HL-60 (cell line): ENCODE measurements at regions not wholly inside any gene's neighbourhood (a gene's known extent, or its start where the extent isn't known, plus 50 kb on each side); places are given as distances from the start of the nearest gene placed in this dataset.

Source experiments
- DNase-seq, 2 experiments: peaks; one replicate each; pipeline ENCODE4 v3.0.0-alpha.2; 2010 to 2020; ENCODE audit warnings: low read depth in 1 of 2, low spot score in 1 of 2
- H3K27ac ChIP-seq: fragments of 250-450 bp; sonication (Bioruptor Pico); replicated peaks from 2 replicates; pipeline ENCODE4 v1.5.1; 2020; ENCODE audit warnings: mild to moderate bottlenecking, moderate library complexity
- H3K27me3 ChIP-seq: fragments of 250-450 bp; sonication (Bioruptor Pico); 2 replicates; pipeline ENCODE4 v1.5.1; 2021; ENCODE audit warnings: mild to moderate bottlenecking, moderate library complexity; ENCODE audit not compliant: insufficient read depth, poor library complexity, severe bottlenecking
- H3K4me3 ChIP-seq: replicated peaks from 2 replicates; pipeline ENCODE4 v1.5.1; 2011; ENCODE audit warnings: mild to moderate bottlenecking, control low read depth, low read length; ENCODE audit not compliant: insufficient read depth
- GABPA ChIP-seq: IDR thresholded peaks from 2 replicates; pipeline ENCODE4 v1.6.1; 2012; ENCODE audit warnings: low read depth
- POLR2AphosphoS5 ChIP-seq: IDR thresholded peaks from 2 replicates; pipeline ENCODE4 v1.6.1; 2012; ENCODE audit warnings: low read depth
- REST ChIP-seq: IDR thresholded peaks from 2 replicates; pipeline ENCODE4 v1.6.1; 2012; ENCODE audit warnings: low read depth; ENCODE audit not compliant: insufficient replicate concordance
- SPI1 ChIP-seq: IDR thresholded peaks from 2 replicates; pipeline ENCODE4 v1.6.1; 2012; ENCODE audit warnings: low read depth, mild to moderate bottlenecking, borderline replicate concordance
- TF ChIP-seq, protein P1 (sequence below): IDR thresholded peaks from one replicate; pipeline ENCODE4 v1.5.1; 2011; ENCODE audit warnings: low read length, control low read depth, inconsistent platforms; ENCODE audit not compliant: insufficient read depth

- peak in 1 of 2 experiments; percentile 18 for DNase-seq
- TF ChIP-seq POLR2AphosphoS5 (no peak), REST (no peak), GABPA (no peak), SPI1 (no peak)
- TF ChIP-seq, protein P1, sequence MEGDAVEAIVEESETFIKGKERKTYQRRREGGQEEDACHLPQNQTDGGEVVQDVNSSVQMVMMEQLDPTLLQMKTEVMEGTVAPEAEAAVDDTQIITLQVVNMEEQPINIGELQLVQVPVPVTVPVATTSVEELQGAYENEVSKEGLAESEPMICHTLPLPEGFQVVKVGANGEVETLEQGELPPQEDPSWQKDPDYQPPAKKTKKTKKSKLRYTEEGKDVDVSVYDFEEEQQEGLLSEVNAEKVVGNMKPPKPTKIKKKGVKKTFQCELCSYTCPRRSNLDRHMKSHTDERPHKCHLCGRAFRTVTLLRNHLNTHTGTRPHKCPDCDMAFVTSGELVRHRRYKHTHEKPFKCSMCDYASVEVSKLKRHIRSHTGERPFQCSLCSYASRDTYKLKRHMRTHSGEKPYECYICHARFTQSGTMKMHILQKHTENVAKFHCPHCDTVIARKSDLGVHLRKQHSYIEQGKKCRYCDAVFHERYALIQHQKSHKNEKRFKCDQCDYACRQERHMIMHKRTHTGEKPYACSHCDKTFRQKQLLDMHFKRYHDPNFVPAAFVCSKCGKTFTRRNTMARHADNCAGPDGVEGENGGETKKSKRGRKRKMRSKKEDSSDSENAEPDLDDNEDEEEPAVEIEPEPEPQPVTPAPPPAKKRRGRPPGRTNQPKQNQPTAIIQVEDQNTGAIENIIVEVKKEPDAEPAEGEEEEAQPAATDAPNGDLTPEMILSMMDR, result no peak
- Histone ChIP-seq H3K4me3 (no peak overlapping the region), H3K27ac (no peak overlapping the region), H3K27me3 (no peaks in the 10 kb centered on the region)
Measured at GRCh38 chr12:27900920-27901879, 71.3 kb downstream of the PTHLH start.

GRCh38 chr12:27899151-27899661, 73.3 kb downstream of the PTHLH start:
- TF ChIP-seq SPI1 (no peak), POLR2AphosphoS5 (no peak), GABPA (no peak), REST (no peak)
- TF ChIP-seq, protein P1, result no peak
- no peak overlapping the region for H3K27ac ChIP-seq
- no peak for DNase-seq
- H3K4me3 ChIP-seq, result no peak overlapping the region
- H3K27me3 ChIP-seq, result no peaks in the 10 kb centered on the region

DNA sequence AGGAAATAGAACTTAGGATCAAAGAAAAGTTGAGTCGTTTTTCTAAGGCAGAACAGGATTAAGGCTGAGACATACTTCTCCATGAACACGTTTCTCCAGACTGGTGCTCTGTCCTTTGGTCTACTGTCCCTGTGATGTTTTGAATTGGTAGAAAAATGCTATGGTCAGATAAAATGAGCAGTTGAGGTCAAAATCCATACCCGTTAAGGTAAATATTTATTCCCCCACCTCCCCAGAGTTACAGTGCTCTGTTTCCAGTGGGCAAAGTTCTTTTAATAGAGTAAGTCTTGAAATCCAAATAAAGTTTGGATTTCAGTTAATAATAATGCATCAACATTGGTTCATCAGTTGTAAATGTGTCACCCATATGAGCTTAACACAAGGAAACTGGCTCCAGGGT, 74.5 kb downstream of the PTHLH start:
- H3K27me3 ChIP-seq, result no peaks in the 10 kb centered on the region
- DNase-seq, result no peak
- H3K4me3 ChIP-seq, result no peak overlapping the region
- no peak overlapping the region for H3K27ac ChIP-seq
- TF ChIP-seq POLR2AphosphoS5, result no peak
- TF ChIP-seq REST, result no peak
- TF ChIP-seq GABPA, result no peak
- TF ChIP-seq, protein P1, result no peak
- no peak for TF ChIP-seq SPI1
